ENCODE measurements at regions not wholly inside any gene's neighbourhood (a gene's known extent, or its start where the extent isn't known, plus 50 kb on each side); places are given as distances from the start of the nearest gene placed in this dataset.

- no peak for DNase-seq
Observed at GRCh38 chr5:68490406-68490805, 274.9 kb downstream of the PIK3R1 start.

- no peak for DNase-seq
Observed at GRCh38 chr5:68494771-68495170, 279.2 kb downstream of the PIK3R1 start.

- DNase-seq: no peak
Observed at GRCh38 chr5:68499987-68500386, 284.4 kb downstream of the PIK3R1 start.

GRCh38 chr5:68500813-68501212, 285.3 kb downstream of the PIK3R1 start:
- no peak for DNase-seq

- DNase-seq: no peak
Observed at GRCh38 chr5:68502531-68502930, 287.0 kb downstream of the PIK3R1 start.

- no peak for DNase-seq
Observed at GRCh38 chr5:68504306-68504705, 288.8 kb downstream of the PIK3R1 start.

- DNase-seq: no peak
Observed at GRCh38 chr5:68505917-68506860, 290.6 kb downstream of the PIK3R1 start.

GRCh38 chr5:68515514-68515913, 300.0 kb downstream of the PIK3R1 start:
- DNase-seq: no peak

GRCh38 chr5:68518286-68518685, 302.7 kb downstream of the PIK3R1 start:
- DNase-seq: no peak

GRCh38 chr5:68519143-68519542, 303.6 kb downstream of the PIK3R1 start:
- DNase-seq: no peak

GRCh38 chr5:68521776-68522175, 306.2 kb downstream of the PIK3R1 start:
- no peak for DNase-seq

GRCh38 chr5:68522863-68523262, 307.3 kb downstream of the PIK3R1 start:
- DNase-seq: no peak

GRCh38 chr5:68528821-68529273, 313.3 kb downstream of the PIK3R1 start:
- no peak for DNase-seq

- DNase-seq: no peak
Observed at GRCh38 chr5:68529581-68529980, 314.0 kb downstream of the PIK3R1 start.

- no peak for DNase-seq
Observed at GRCh38 chr5:68531970-68532369, 316.4 kb downstream of the PIK3R1 start.

- no peak for DNase-seq
Observed at GRCh38 chr5:68533051-68533450, 317.5 kb downstream of the PIK3R1 start.

GRCh38 chr5:68533571-68534084, 318.1 kb downstream of the PIK3R1 start:
- no peak for DNase-seq

- DNase-seq: no peak
Observed at GRCh38 chr5:68534131-68534940, 318.8 kb downstream of the PIK3R1 start.

GRCh38 chr5:68534956-68535520, 319.5 kb downstream of the PIK3R1 start:
- DNase-seq: no peak

- no peak for DNase-seq
Observed at GRCh38 chr5:68538814-68539420, 323.4 kb downstream of the PIK3R1 start.

GRCh38 chr5:68540798-68541590, 325.4 kb downstream of the PIK3R1 start:
- DNase-seq: no peak

- DNase-seq: no peak
Observed at GRCh38 chr5:68542207-68542606, 326.7 kb downstream of the PIK3R1 start.

Data from effector CD4-positive, alpha-beta T cell (primary cell).